Stomach (tissue), 4 donors: ENCODE measurements at regions not wholly inside any gene's neighbourhood (a gene's known extent, or its start where the extent isn't known, plus 50 kb on each side); places are given as distances from the start of the nearest gene placed in this dataset.

Source experiments
- CTCF ChIP-seq, 7 experiments: fragments of 450-650 bp in 4 of 7; fragments of 200-600 bp in 3 of 7; sonication (generic) in 3 of 7; IDR thresholded peaks; one replicate each; pipeline ENCODE4 v1.5.1; 2016 to 2019; ENCODE audit warnings: antibody characterized with exemption in 7 of 7, control low read depth in 2 of 7, mild to moderate bottlenecking in 1 of 7
- EP300 ChIP-seq: sonication (generic); formaldehyde crosslinking; IDR thresholded peaks from one replicate; pipeline ENCODE4 v1.6.1; 2017; ENCODE audit warnings: antibody characterized with exemption
- POLR2A ChIP-seq, 4 donors: fragments of 450-650 bp; IDR thresholded peaks; one replicate each; pipeline ENCODE4 v1.6.1; 2016; ENCODE audit warnings: antibody characterized with exemption in 4 of 4, control low read depth in 2 of 4, mild to moderate bottlenecking in 1 of 4, moderate library complexity in 1 of 4

GRCh38 chr12:65594409-65594808 lies 229.9 kb upstream of the HMGA2 start:
- TF ChIP-seq CTCF (IDR thresholded peaks at IDR 0.05) (no peak), POLR2A (IDR thresholded peaks at IDR 0.05) (no peak), EP300 (no peak)
